GM20431 (cell line): ENCODE measurements at regions not wholly inside any gene's neighbourhood (a gene's known extent, or its start where the extent isn't known, plus 50 kb on each side); places are given as distances from the start of the nearest gene placed in this dataset.
"Not testable (repeated sequence)": the region's sequence is repeated elsewhere in the genome, so short reads cannot be mapped to it uniquely, and the experiment has no call there.

ENCODE experiments used
- in situ Hi-C: fragments of 300-500 bp; cut with MseI, MboI; formaldehyde crosslinking; loops from one replicate; pipeline ENCODE4 v1.15.0; 2020; ENCODE audit warnings: low sequenced_read_pairs; ENCODE audit not compliant: unreplicated experiment

- in situ Hi-C loops, result no loop called here
Observed at GRCh38 chr15:69910514-69910913, 187.2 kb downstream of the TLE3 start.

DNA sequence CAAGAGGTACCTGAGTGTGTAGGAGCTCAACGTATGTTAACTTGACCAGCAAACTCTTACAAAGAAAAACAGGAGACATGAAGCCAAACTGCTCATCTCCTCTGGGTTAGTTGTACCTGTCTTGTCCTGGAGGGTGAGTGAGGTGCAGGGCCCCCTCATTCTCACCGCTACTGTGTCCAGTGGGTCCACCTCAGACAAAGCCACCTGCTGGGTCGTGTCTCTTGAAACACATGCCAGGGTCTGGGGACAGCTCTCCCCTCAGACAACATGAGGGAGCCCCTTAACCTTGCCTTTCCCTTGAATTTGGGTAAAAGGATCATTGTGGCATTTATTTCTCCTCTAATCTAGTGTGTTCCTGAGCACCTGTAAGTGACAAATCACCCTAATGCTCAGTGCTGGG lies 185.6 kb downstream of the TLE3 start:
- in situ Hi-C loops, result no loop called here

GRCh38 chr15:69914040-69914439 lies 183.7 kb downstream of the TLE3 start:
- in situ Hi-C loops, result no loop called here

- in situ Hi-C loops, result no loop called here
Observed at GRCh38 chr15:69914960-69915359, 182.8 kb downstream of the TLE3 start.

GRCh38 chr15:69916169-69916785 lies 181.4 kb downstream of the TLE3 start:
- in situ Hi-C loops, result no loop called here

GRCh38 chr15:69917056-69917455 lies 180.7 kb downstream of the TLE3 start:
- in situ Hi-C loops, result no loop called here

- in situ Hi-C loops, result no loop called here
Observed at GRCh38 chr15:69919816-69920215, 177.9 kb downstream of the TLE3 start.

DNA sequence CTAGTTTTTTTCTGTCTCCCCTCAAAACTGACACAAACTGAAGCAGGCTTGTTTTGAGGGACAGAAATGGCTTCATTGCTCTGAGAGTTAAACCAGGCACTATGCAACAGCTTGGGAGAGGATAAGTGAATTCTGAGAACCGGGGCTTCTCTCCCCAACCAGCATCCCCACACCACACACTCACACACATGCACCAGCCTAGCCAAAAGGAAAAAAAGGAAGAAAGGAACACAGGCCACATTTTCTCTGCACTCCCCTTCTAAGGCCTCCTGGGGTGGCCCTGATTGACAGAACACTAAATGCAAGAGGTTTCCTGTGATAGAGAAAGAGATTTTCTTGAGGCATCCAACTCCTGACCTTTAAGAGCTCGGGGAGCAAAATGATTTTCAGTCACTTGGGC lies 177.5 kb downstream of the TLE3 start:
- in situ Hi-C loops, result no loop called here

DNA sequence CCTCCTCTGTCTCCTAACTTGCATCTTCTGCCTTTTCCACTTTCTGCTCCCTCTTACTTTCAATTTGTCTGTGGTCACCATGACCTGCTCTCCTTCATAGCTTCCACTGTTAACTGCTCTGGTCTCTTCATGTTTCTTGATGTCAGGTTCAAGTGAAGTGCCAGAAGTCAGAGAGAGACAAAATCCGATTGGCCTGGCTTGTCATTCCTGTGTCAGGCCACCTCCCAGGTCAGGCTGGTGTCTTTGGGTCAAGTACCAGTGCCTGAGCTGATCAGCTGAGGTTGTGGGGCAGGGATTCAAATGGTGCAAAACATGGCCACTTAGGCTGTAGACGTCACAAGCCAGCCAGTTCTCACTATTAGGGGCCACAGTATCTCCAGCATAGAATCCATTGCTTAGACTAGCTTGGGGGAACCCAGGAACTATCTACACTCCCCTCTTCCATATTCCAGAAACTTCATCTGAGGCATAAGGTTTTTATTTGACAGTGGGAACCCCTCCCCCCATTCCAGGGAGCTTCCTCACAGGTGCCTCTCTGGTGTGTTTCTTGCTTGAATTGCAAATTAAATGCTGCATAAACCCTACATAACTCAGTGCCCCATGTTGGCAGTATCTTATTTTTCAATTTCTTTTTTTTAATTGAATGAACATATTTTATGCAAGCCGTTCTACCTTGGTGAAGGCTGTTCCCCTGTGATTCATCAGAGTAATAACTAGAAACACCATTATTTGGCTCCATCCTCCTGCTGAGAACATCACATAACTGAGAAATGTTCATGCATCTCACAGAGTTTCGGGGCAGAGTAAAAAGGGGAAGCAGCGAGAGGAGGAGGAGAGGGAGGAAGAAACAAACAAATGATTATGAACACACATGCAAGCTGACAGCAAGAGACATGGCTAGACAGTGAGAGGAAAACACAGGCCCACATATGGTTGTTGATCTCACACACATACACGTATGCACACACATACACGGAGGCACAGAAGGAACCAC lies 175.8 kb downstream of the TLE3 start:
- in situ Hi-C loops, result no loop called here

DNA sequence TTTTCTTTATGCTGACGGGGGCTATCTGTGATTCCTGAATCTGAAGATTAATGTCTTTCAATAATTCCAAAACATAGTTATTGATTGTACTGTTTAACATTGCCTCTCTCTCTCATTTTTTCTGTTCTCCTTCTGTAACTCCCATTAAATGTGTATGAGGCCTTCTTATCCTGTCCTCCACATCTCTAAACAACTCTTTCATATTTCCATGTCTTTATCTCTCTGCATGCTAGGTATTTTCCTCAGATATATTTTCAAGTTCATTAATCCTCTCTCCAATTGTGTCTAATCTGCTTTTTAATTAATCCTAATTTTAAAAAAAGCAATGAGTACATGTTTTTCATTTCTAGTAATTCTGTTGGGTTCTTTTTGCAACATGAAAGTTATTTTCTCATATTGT lies 173.2 kb downstream of the TLE3 start:
- in situ Hi-C loops, result no loop called here

DNA sequence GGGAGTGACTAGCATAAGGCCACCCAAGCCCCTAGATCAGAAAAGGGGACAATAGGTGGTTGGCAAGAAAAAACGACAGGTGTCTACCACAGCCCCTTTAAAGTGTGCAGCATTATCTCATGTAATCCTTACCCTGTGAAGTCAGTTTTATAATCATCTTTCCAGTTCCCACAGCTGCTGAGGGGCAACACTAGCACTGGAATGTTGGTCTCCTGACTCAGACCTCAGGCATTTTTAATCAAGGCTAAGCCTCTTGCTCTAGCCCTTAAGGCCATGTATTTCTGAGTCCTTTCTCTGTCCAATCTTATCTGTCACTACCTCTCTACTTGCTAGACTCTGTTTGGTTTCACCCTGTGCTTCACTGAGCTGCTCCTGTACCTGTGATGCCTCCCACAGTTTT lies 171.7 kb downstream of the TLE3 start:
- in situ Hi-C loops, result no loop called here

- in situ Hi-C loops, result no loop called here
Observed at GRCh38 chr15:69926721-69927120, 171.0 kb downstream of the TLE3 start.

- in situ Hi-C loops, result not testable (repeated sequence)
Observed at GRCh38 chr15:69928890-69929289, 168.8 kb downstream of the TLE3 start.

GRCh38 chr15:69929905-69930630 lies 167.6 kb downstream of the TLE3 start:
- in situ Hi-C loops, result no loop called here

GRCh38 chr15:69930754-69931153 lies 167.0 kb downstream of the TLE3 start:
- in situ Hi-C loops, result no loop called here

DNA sequence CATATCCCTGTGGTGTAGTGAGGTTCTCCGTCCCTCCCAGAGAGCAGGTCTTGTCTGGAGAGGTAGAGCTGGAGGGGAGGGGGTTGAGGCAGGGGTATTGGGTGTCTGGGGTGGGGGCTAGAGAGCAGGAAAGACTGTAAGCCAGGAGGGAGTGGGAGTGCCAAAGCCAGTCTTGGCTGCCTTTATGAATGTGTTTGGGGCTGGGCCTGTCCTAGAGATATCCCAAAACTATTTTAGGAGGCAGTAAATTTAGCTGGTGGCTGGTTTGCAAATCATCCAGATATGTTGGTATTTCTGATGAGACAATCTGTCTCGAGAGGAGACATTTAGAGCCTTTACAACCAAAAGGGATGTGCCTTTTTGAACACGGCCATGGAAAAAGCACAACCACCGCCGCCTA lies 166.6 kb downstream of the TLE3 start:
- in situ Hi-C loops, result no loop called here

GRCh38 chr15:69934607-69935006 lies 163.1 kb downstream of the TLE3 start:
- in situ Hi-C loops, result no loop called here

GRCh38 chr15:69939513-69940440 lies 157.9 kb downstream of the TLE3 start:
- in situ Hi-C loops, result no loop called here

- in situ Hi-C loops, result no loop called here
Observed at GRCh38 chr15:69940441-69941300, 157.0 kb downstream of the TLE3 start.
